ENCODE measurements at regions not wholly inside any gene's neighbourhood (a gene's known extent, or its start where the extent isn't known, plus 50 kb on each side); places are given as distances from the start of the nearest gene placed in this dataset.
"Not testable (repeated sequence)": the region's sequence is repeated elsewhere in the genome, so short reads cannot be mapped to it uniquely, and the experiment has no call there.

DNA sequence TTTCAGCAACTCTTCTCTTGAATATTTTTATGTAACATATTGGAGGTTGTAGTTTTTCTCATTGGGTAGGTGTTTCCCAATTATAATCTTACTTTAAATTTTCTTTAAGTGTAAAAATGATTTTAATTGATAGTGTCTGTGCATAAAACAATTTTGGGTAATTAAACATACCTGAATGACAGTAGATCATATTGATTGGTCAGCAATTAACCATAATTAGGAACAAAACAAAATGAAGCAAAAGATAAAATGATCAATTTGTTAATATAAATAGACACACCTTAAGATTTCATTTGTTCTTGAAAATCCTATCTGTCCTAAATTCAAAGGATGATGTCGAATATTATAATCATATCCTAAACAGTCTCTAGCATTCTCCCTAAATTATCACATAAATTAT, 468.3 kb downstream of the PDZRN4 start:
- Histone ChIP-seq H3K27ac (no peak overlapping the region), H3K36me3 (no peaks in the 10 kb centered on the region), H3K27me3 (replicated peaks; ENCODE audit: insufficient read depth) (no peaks in the 10 kb centered on the region), H3K9me3 (no peaks in the 10 kb centered on the region), H3K4me1 (ENCODE audit: control insufficient read depth in 1 of 2, low read depth in 2 of 2) (no peaks in the 10 kb centered on the region), H3K4me3 (no peak overlapping the region)
- no peak for ATAC-seq (ENCODE audit: insufficient number of reproducible peaks, low FRiP score, low read depth)
- no peak for DNase-seq (ENCODE audit: low spot score)
- TF ChIP-seq, protein P1, sequence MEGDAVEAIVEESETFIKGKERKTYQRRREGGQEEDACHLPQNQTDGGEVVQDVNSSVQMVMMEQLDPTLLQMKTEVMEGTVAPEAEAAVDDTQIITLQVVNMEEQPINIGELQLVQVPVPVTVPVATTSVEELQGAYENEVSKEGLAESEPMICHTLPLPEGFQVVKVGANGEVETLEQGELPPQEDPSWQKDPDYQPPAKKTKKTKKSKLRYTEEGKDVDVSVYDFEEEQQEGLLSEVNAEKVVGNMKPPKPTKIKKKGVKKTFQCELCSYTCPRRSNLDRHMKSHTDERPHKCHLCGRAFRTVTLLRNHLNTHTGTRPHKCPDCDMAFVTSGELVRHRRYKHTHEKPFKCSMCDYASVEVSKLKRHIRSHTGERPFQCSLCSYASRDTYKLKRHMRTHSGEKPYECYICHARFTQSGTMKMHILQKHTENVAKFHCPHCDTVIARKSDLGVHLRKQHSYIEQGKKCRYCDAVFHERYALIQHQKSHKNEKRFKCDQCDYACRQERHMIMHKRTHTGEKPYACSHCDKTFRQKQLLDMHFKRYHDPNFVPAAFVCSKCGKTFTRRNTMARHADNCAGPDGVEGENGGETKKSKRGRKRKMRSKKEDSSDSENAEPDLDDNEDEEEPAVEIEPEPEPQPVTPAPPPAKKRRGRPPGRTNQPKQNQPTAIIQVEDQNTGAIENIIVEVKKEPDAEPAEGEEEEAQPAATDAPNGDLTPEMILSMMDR (IDR thresholded peaks at IDR 0.05) = no peak

DNA sequence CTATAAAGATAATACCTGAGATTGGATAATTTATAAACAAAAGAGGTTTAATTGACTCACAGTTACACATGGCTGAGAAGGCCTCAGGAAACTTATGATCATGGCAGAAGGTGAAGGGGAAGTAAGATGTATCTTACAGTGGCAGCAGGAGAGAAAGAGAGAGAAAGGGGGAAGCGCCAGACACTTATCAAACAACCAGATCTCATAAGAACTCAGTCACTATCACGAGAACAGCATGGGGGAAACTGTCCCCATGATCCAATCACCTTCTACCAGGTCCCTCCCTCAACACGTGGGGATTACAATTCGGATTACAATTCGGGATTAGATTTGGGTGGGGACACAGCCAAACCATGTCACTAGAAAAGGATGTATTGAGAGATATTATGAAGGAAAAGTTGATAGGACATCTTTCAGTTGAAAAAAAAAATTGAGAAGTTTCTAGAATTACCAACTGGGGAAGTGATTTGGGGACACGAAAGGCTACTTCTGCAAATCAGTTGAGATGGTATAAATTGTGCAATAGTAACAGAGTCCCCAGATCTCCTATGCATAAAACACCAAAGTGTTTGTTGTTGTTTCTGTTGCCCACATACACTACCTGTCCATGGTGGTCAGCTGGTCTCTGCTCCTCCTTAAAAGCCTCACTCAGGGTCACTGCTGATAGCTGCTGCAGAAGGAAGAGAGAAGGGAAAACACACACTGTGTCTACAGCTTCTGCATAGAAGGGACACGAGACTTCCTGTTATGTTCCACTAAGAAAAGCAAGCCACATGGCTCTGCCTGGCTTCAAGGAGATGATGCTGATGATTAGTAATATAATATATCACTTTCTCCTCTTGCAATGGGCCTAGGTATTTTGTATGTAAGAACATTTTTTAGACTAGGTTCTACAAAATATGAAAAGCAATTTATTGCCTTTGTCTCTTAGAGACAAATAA, 465.5 kb downstream of the PDZRN4 start:
- H3K4me3 ChIP-seq = no peak overlapping the region
- H3K27me3 ChIP-seq (replicated peaks; ENCODE audit: insufficient read depth) = no peaks in the 10 kb centered on the region
- no peaks in the 10 kb centered on the region for H3K9me3 ChIP-seq
- ATAC-seq (ENCODE audit: insufficient number of reproducible peaks, low FRiP score, low read depth) = no peak
- no peaks in the 10 kb centered on the region for H3K4me1 ChIP-seq (ENCODE audit: control insufficient read depth in 1 of 2, low read depth in 2 of 2)
- no peak for DNase-seq (ENCODE audit: low spot score)
- TF ChIP-seq, protein P1 (IDR thresholded peaks at IDR 0.05) = no peak
- no peak overlapping the region for H3K27ac ChIP-seq
- H3K36me3 ChIP-seq = no peaks in the 10 kb centered on the region

DNA sequence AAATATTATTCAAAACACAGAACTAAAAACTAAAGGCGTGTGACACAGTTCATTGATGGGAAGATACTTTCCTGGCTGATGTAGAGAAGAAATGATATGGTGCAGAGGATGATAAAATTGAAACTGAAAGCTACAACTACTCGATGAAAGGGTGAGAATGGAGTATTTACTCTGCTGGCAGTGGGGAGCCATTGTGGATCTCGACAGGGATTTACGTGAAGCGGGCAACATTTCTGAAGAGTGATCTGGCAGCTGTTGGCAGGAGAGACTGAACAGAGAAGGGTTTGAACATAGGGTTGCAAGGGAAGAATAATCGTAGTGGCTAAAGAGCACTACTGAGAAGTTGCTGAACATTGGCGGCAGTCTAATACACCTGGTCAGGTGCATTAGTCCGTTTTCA, 464.9 kb downstream of the PDZRN4 start:
- DNase-seq (ENCODE audit: low spot score) (no peak), ATAC-seq (ENCODE audit: insufficient number of reproducible peaks, low FRiP score, low read depth) (no peak)
- H3K4me3 ChIP-seq = no peak overlapping the region
- H3K4me1 ChIP-seq (ENCODE audit: control insufficient read depth in 1 of 2, low read depth in 2 of 2) = no peaks in the 10 kb centered on the region
- TF ChIP-seq, protein P1 (IDR thresholded peaks at IDR 0.05) = no peak
- H3K36me3 ChIP-seq = no peaks in the 10 kb centered on the region
- no peaks in the 10 kb centered on the region for H3K27me3 ChIP-seq (replicated peaks; ENCODE audit: insufficient read depth)
- no peak overlapping the region for H3K27ac ChIP-seq
- no peaks in the 10 kb centered on the region for H3K9me3 ChIP-seq

DNA sequence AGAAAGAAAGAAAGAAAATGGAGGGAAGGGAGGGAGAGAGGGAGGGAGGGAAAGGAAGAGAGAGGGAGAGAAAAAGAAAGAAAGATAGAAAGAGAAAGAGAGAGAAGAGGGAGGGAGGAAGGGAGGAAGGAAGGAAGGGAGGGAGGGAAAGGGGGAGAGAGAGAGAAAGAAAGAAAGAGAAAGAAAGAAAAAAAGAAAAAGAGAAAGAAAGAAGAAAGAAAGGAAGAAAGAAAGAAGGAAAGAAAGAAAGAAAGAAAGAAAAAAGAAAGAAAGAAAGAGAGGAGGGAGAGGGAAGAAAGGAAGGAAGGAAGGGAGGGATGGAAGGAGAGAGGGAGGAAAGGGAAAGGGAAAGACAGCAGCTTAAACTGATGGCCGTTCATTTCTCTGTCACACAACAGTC, 457.5 kb downstream of the PDZRN4 start:
- TF ChIP-seq, protein P1 (IDR thresholded peaks at IDR 0.05) = no peak
- ATAC-seq (ENCODE audit: insufficient number of reproducible peaks, low FRiP score, low read depth) = no peak
- Histone ChIP-seq H3K9me3 (no peaks in the 10 kb centered on the region), H3K27me3 (replicated peaks; ENCODE audit: insufficient read depth) (no peaks in the 10 kb centered on the region), H3K27ac (no peak overlapping the region), H3K4me3 (no peak overlapping the region), H3K36me3 (no peaks in the 10 kb centered on the region), H3K4me1 (ENCODE audit: control insufficient read depth in 1 of 2, low read depth in 2 of 2) (no peaks in the 10 kb centered on the region)
- DNase-seq (ENCODE audit: low spot score) = no peak

DNA sequence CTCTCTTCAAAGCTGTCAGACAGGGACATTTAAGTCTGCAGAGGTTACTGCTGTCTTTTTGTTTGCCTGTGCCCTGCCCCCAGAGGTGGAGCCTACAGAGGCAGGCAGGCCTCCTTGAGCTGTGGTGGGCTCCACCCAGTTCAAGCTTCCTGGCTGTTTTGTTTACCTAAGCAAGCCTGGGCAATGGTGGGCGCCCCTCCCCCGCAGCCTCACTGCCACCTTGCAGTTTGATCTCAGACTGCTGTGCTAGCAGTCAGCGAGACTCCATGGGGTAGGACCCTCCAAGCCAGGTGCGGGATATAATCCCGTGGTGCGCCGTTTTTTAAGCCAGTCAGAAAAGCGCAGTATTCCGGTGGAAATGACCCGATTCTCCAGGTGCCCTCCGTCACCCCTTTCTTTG, 454.7 kb downstream of the PDZRN4 start:
- not testable (repeated sequence) for DNase-seq (ENCODE audit: low spot score); H3K4me3 ChIP-seq; H3K36me3 ChIP-seq; H3K27me3 ChIP-seq (replicated peaks; ENCODE audit: insufficient read depth); H3K9me3 ChIP-seq; ATAC-seq (ENCODE audit: insufficient number of reproducible peaks, low FRiP score, low read depth); H3K27ac ChIP-seq; H3K4me1 ChIP-seq (ENCODE audit: control insufficient read depth in 1 of 2, low read depth in 2 of 2)
